ENCODE measurements at regions not wholly inside any gene's neighbourhood (a gene's known extent, or its start where the extent isn't known, plus 50 kb on each side); places are given as distances from the start of the nearest gene placed in this dataset.

- no peaks in the 10 kb centered on the region for H3K79me2 ChIP-seq (ENCODE audit: control insufficient read depth in 1 of 2, insufficient read depth in 2 of 2, low read length in 2 of 2)
- no peak overlapping the region for H3K4me3 ChIP-seq (ENCODE audit: extremely low read depth in 1 of 4, insufficient read depth in 2 of 4, low read depth in 3 of 4, low read length in 4 of 4)
- no peaks in the 10 kb centered on the region for H3K23me2 ChIP-seq (ENCODE audit: low read depth, low read length)
- no peak overlapping the region for H2AK5ac ChIP-seq (ENCODE audit: low read depth, low read length)
- 0 out of 2 replicates have a peak overlapping the region, but pooled peaks have one; percentile 19 for H2AFZ ChIP-seq (ENCODE audit: low read length)
- no peak overlapping the region for H3K4me2 ChIP-seq (ENCODE audit: insufficient read depth in 1 of 2, low read depth in 2 of 2, low read length in 2 of 2)
- H3K27ac ChIP-seq (ENCODE audit: low read depth, low read length) = no peak overlapping the region
- WGBS, 2 experiments (ENCODE audit: extremely low coverage in 1 of 2, insufficient coverage in 1 of 2, insufficient read length in 1 of 2, insufficient replicate concordance in 2 of 2, low coverage in 1 of 2, low lambda C conversion rate in 2 of 2, missing lambda C conversion rate in 1 of 2) = 90% methylated on average over 4 of the region's 4 CpGs; no CpG with 5 or more reads in 1 of the 2 experiments
- H3K79me1 ChIP-seq (ENCODE audit: low read depth, low read length) = no peaks in the 10 kb centered on the region
- peaks cover 7 to 28% (median 19%) of the 10 kb centered on the region in 4 experiments for H3K4me1 ChIP-seq (replicated peaks in 1 of 4; ENCODE audit: control insufficient read depth in 3 of 4, insufficient read depth in 4 of 4, low read length in 3 of 4)
- H3K9ac ChIP-seq (replicated peaks in 1 of 4; ENCODE audit: extremely low read depth in 1 of 4, low read depth in 3 of 4, low read length in 3 of 4) = no peak overlapping the region
- no peak overlapping the region for H3K18ac ChIP-seq (ENCODE audit: extremely low read depth, low read length)
- H4K20me1 ChIP-seq (replicated peaks in 1 of 2; ENCODE audit: control insufficient read depth in 1 of 2, insufficient read depth in 2 of 2, low read length in 2 of 2) = no peaks in the 10 kb centered on the region
- DNase-seq (ENCODE audit: low read depth in 1 of 2, low spot score in 2 of 2) = no peak
- H3K23ac ChIP-seq (ENCODE audit: insufficient read length) = no peak overlapping the region
- no peaks in the 10 kb centered on the region for H3K36me3 ChIP-seq (ENCODE audit: control insufficient read depth in 2 of 4, insufficient read depth in 4 of 4, low read length in 3 of 4)
- no peak overlapping the region for H2BK20ac ChIP-seq (ENCODE audit: low read length)
- no peak overlapping the region for H2BK15ac ChIP-seq (ENCODE audit: low read length)
- H2BK5ac ChIP-seq (ENCODE audit: low read depth, low read length) = no peak overlapping the region
- no peak overlapping the region for H3K14ac ChIP-seq (ENCODE audit: insufficient read length)
- H3K56ac ChIP-seq (replicated peaks; ENCODE audit: insufficient read length, low read depth, low read length) = no peak overlapping the region
- no peak overlapping the region for H3K4ac ChIP-seq (replicated peaks; ENCODE audit: insufficient read length, low read depth, low read length)
- H2BK120ac ChIP-seq (replicated peaks; ENCODE audit: low read depth, low read length) = no peak overlapping the region
- H3K9me3 ChIP-seq (ENCODE audit: insufficient read depth in 2 of 2, low read depth in 1 of 2, low read length in 1 of 2) = no peaks in the 10 kb centered on the region
- ChIA-PET CTCF (ENCODE audit: partially characterized antibody) (interaction anchor here (0.9 to 1.7 kb wide), 4 partner anchors 33 to 127 kb away, joined by 3 to 4 read pairs (median 4); no protein-coding TSS in a partner anchor), POLR2A (ENCODE audit: partially characterized antibody) (interaction anchor here (1.3 kb wide), 1 partner anchor 16 kb away, joined by 3 read pairs; no protein-coding TSS in a partner anchor)
- no peak for FAIRE-seq
- no peaks in the 10 kb centered on the region; a peak in 1 of 7 replicates for H3K27me3 ChIP-seq (replicated peaks in 1 of 4; ENCODE audit: control insufficient read depth in 3 of 4, extremely low read depth in 1 of 4, insufficient read depth in 3 of 4, low read length in 3 of 4)
- H2BK12ac ChIP-seq (ENCODE audit: low read depth, low read length) = no peak overlapping the region
- H4K91ac ChIP-seq (replicated peaks; ENCODE audit: insufficient read length, low read length) = no peak overlapping the region
- H4K5ac ChIP-seq (ENCODE audit: insufficient read length, low read depth, low read length) = no peak overlapping the region
- H4K8ac ChIP-seq (ENCODE audit: extremely low read depth, insufficient read depth, low read length) = no peak overlapping the region
- no peak for TF ChIP-seq JUND (IDR thresholded peaks at IDR 0.05; ENCODE audit: low read length)
- no peak for TF ChIP-seq FOSL1 (IDR thresholded peaks at IDR 0.05; ENCODE audit: insufficient read depth, low read depth, low read length)
- TF ChIP-seq E2F6 (IDR thresholded peaks at IDR 0.05) = no peak
- no peak for TF ChIP-seq CREB1 (IDR thresholded peaks at IDR 0.05)
- no peak for TF ChIP-seq NANOG (IDR thresholded peaks at IDR 0.05; ENCODE audit: insufficient read depth, low read depth, low read length, poor library complexity, severe bottlenecking)
- TF ChIP-seq JUN (IDR thresholded peaks at IDR 0.05; ENCODE audit: low read depth, low read length) = no peak
- no peak for TF ChIP-seq CBX8 (IDR thresholded peaks at IDR 0.05; ENCODE audit: borderline replicate concordance, low read depth, low read length)
- TF ChIP-seq HDAC6 (IDR thresholded peaks at IDR 0.05; ENCODE audit: low read depth, low read length) = no peak
- TF ChIP-seq CEBPB (IDR thresholded peaks at IDR 0.05; ENCODE audit: low read depth, low read length) = no peak
- TF ChIP-seq KDM5A (IDR thresholded peaks at IDR 0.05; ENCODE audit: low read length) = no peak
- TF ChIP-seq EZH2 (IDR thresholded peaks at IDR 0.05; ENCODE audit: low read depth, low read length, severe bottlenecking) = no peak
- no peak for TF ChIP-seq SP1 (IDR thresholded peaks at IDR 0.05; ENCODE audit: low read depth, low read length)
- TF ChIP-seq KDM4A (IDR thresholded peaks at IDR 0.05; ENCODE audit: low read depth, low read length, severe bottlenecking) = no peak
- TF ChIP-seq TEAD4 (IDR thresholded peaks at IDR 0.05; ENCODE audit: low read depth, low read length) = no peak
- TF ChIP-seq POU5F1 (IDR thresholded peaks at IDR 0.05; ENCODE audit: low read depth, low read length) = no peak
Observed at GRCh38 chr1:113253187-113253586, 137.1 kb upstream of the MAGI3 start.

Measured in H1 (cell line).